SK-N-SH (cell line): ENCODE measurements at regions not wholly inside any gene's neighbourhood (a gene's known extent, or its start where the extent isn't known, plus 50 kb on each side); places are given as distances from the start of the nearest gene placed in this dataset.

Experiments
- POLR2AphosphoS5 ChIP-seq: IDR thresholded peaks from 2 replicates; pipeline ENCODE4 v1.6.1; 2012; ENCODE audit warnings: low read depth, low read length
- TF ChIP-seq, protein P1 (sequence below): fragments of 200-600 bp; sonication (generic); IDR thresholded peaks from 2 replicates; pipeline ENCODE4 v1.6.1; 2017; ENCODE audit warnings: antibody characterized with exemption, mild to moderate bottlenecking, moderate library complexity

DNA sequence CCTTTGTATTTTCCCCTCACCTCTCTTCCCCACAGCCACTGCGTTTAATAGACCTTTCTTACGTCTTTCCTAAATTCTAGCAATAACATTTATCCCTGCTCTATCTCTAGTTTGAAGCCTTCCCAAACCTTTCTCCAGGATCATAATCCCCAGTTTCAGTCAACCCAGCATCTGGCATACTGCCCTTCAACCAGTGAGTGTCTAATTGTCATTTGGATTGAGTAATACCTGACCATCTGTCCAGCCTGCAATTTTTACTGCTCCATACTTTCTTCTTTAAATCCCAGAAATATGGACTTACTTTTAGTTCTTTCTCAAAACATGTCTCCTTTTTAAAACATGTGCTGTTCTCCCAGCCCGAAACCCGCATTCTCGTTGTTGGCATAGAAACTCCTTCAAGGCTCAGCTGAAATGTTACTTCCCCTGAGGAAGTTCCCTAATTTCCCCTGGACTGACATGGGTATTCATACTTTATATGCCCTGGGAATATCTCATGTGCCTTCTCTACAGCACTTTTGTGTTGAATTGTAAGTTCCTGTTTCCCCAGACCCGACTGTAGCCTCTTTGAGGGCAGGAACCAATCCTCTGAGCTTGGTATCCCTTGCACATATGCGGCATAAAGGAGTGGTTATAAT lies 65.1 kb upstream of the ETV6 start:
- TF ChIP-seq, protein P1, sequence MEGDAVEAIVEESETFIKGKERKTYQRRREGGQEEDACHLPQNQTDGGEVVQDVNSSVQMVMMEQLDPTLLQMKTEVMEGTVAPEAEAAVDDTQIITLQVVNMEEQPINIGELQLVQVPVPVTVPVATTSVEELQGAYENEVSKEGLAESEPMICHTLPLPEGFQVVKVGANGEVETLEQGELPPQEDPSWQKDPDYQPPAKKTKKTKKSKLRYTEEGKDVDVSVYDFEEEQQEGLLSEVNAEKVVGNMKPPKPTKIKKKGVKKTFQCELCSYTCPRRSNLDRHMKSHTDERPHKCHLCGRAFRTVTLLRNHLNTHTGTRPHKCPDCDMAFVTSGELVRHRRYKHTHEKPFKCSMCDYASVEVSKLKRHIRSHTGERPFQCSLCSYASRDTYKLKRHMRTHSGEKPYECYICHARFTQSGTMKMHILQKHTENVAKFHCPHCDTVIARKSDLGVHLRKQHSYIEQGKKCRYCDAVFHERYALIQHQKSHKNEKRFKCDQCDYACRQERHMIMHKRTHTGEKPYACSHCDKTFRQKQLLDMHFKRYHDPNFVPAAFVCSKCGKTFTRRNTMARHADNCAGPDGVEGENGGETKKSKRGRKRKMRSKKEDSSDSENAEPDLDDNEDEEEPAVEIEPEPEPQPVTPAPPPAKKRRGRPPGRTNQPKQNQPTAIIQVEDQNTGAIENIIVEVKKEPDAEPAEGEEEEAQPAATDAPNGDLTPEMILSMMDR, result no peak
- no peak for TF ChIP-seq POLR2AphosphoS5
